Astrocyte of the spinal cord (primary cell): ENCODE measurements at regions not wholly inside any gene's neighbourhood (a gene's known extent, or its start where the extent isn't known, plus 50 kb on each side); places are given as distances from the start of the nearest gene placed in this dataset.
A peak's percentile ranks its signal among the peaks of the same experiment; 100 is the strongest.

ENCODE experiments used
- DNase-seq: peaks from one replicate; pipeline ENCODE4 v3.0.0; 2011; ENCODE audit warnings: low read depth, low spot score
- H3K4me3 ChIP-seq: 2 replicates; pipeline ENCODE4 v1.5.1; 2011; ENCODE audit warnings: low read depth, mild to moderate bottlenecking, low read length, moderate library complexity
- CTCF ChIP-seq: IDR thresholded peaks from 2 replicates; pipeline ENCODE4 v1.5.1; 2012; ENCODE audit warnings: low read depth, mild to moderate bottlenecking, low read length, inconsistent platforms
- in situ Hi-C: cut with HindIII; loops from 2 replicates; pipeline ENCODE4 v1.10.0; 2017; ENCODE audit warnings: low sequenced_read_pairs

DNA sequence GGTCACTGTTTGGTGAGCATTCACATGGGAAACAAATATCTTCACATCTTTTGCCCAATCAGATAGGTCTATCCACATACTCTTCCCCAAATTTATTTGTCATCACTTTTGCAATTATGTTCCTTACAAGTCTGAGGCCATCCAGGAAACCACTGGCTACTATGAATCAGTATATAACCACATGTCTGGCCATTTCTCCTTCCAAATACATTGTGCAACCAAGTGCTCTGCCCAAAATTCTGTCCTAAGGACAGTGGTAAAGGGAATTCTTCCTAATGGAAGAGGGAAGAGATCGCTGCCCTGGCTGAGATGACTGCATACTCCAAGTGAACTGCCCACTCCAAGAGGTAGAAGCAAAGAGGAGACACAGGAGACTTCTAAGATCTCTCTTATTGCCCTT, 148.9 kb upstream of the MAX start:
- DNase-seq = peak; percentile 83
- H3K4me3 ChIP-seq = no peak overlapping the region
- TF ChIP-seq CTCF = no peak
- in situ Hi-C loops = no loop called here

- no peak for TF ChIP-seq CTCF
- in situ Hi-C loops = no loop called here
- H3K4me3 ChIP-seq = no peak overlapping the region
- DNase-seq = no peak
These were observed 150.4 kb upstream of the MAX start for GRCh38 chr14:65252482-65253255.

GRCh38 chr14:65255029-65255545, 152.8 kb upstream of the MAX start:
- in situ Hi-C loops = no loop called here
- DNase-seq = peak; percentile 64
- no peak overlapping the region for H3K4me3 ChIP-seq
- TF ChIP-seq CTCF = no peak

DNA sequence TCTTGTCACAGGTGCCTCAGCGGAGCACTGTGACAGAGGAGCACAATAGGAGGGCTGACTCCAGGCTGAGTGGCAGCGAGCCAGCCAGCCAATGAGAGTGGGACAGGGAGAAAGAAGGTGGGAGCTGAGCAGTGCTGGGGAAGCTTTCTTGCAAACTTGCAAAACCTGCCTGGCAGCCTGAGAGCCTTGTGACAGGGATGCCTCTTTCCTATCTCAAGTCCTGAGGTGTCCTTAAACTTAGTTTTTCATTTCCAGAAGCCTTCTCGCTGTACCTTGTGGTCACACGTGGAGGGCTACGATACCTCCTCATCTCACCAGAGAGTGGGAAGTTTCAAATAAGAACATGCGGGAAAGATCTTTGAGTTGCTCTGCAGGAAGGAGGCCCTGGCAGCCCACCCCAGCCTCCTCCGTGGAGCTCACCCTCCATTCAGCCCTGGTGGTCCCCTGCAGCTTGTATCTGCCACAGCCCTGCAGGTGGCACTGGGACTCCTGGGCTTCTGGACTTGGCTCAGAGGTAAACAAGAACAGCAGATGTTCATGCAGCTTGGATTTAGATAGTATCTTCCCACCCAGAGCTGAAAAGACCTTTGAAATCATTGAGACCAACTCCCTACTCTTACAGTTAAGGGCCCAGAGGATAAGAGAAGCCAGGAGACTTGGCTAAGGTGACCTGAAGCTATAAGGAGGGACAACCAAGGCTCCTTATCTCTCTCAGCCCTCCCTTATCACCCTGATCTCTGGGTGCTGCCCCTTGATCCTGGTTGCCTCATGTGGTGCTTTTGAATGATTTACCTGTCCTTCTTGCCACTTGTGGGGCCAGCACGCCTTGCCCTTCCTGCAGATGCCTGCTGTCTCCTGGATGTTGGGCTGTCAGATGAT, 153.5 kb upstream of the MAX start:
- H3K4me3 ChIP-seq = no peak overlapping the region
- no peak for TF ChIP-seq CTCF
- in situ Hi-C loops = no loop called here
- no peak for DNase-seq

- TF ChIP-seq CTCF = no peak
- in situ Hi-C loops = no loop called here
- DNase-seq = no peak
- H3K4me3 ChIP-seq = no peak overlapping the region
These were observed 154.4 kb upstream of the MAX start for GRCh38 chr14:65256714-65257113.

GRCh38 chr14:65257425-65257824, 155.1 kb upstream of the FUT8 start:
- no peak overlapping the region for H3K4me3 ChIP-seq
- no peak for DNase-seq
- in situ Hi-C loops = no loop called here
- no peak for TF ChIP-seq CTCF
